ENCODE measurements at regions not wholly inside any gene's neighbourhood (a gene's known extent, or its start where the extent isn't known, plus 50 kb on each side); places are given as distances from the start of the nearest gene placed in this dataset.

DNA sequence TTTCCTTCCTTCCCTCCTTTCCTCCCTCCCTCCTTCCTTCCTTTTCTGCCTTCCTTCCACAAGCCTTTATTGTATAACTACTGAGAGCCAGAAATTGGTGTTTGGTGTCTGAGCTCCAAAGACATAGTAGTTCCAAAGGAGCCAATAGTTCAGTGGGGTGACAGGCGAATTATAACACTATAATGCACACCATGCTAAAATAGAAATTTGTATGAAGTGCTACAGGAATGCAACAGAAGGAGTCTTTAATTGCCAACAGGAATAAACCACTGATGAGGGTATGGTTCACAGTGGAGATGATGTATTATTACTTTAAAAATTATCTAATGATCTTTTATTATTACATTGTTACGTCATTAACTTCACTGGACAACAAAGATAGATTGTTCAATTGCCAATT is 158.8 kb upstream of the SP8 start:
- no peak for DNase-seq

DNA sequence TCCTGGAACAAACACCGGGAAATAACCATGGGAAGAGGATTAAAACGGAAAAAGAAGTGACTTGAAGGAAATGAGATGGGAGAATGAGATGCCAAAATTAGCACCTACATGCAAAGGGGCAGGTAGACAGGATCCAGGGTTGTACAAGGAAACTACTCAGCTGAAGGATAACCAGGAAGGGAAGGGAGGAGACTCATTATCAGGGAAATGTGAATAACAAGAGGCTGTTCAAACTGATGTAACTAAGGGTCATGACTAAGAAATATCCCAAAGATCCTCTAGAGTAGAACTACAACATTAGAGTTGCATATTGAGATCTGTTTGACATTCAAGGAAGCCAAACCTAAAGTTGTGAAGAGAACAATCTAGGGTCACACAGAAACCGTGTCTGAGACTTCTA is 166.2 kb upstream of the SP8 start:
- DNase-seq, result no peak

DNA sequence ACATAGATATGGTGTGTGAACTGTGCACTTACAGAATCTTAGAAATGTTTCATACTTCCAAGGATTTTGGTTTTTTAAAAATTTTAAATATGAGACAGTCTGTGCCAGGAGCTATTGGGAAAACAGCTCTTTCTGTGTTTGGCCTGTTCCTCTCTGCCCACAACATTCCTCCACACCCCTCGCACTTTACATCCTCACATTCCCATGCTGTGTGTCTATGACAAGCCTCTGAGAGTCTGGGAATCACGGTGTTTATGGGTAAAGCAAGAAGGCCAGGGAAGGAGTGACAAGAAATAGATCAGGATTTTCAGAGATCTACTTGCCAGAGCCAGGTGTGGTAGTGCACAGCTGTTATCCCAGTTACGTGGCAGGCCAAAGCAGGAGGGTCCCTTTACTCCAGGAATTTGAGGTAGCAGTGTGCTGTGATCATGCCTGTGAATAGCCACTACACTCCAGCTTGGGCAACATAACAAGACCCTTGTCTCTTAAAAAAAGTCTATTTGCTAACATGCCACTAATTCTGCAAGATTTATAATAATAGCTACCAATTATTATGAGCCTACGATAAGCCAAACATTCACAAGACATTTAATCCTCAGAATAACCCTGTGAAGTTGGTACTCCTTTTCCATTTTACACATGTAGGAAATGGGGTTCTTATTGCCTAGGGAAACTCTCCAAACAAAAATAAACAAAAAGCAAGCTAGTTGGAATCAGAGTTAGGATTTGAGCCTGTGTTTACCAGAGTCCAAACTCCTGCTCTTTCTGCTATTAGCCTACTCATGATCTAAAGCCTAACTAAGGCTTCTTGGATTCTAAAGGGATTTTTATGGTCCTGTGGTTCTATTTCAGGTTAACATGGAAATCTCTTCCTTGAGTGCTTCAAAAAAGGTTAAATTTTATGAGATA is 168.3 kb upstream of the SP8 start:
- DNase-seq, result no peak

DNA sequence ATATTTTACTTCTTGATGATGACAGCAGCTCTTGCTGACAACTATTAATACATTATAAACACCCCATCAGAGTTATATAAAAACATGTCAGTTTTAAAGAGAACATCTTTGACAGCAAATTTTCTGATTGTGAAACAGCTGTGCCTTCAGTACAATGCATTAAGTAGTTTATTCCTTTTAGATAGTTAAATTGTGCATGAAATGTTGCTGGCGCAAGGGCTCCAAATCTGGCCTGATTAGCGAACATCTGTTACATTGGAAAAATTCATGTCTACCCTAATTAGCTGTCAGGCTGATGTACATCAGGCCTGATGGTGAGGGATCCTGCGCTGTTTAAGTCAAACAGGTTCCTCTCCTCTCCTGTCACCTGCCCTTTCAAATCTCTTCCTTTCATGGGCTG is 171.9 kb upstream of the SP8 start:
- DNase-seq, result no peak

DNA sequence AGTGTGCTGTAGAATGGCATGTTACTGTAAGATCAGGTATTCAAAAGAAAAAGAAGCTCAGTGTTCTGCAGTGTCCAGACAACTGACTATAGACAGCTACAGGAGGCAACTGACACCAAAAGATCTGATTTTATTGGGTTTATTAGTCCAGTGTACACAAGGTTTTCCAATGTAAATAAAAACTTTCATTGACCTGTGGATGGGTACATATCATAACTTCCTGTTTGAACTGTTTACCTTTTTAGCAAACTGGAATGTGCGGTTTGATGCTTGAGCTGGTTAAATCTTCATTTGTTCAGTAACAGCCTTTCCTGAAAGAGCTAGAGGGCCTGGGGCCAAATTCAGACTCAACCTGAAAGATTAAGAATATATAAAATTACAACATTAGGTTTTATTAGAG is 172.6 kb upstream of the SP8 start:
- no peak for DNase-seq

DNA sequence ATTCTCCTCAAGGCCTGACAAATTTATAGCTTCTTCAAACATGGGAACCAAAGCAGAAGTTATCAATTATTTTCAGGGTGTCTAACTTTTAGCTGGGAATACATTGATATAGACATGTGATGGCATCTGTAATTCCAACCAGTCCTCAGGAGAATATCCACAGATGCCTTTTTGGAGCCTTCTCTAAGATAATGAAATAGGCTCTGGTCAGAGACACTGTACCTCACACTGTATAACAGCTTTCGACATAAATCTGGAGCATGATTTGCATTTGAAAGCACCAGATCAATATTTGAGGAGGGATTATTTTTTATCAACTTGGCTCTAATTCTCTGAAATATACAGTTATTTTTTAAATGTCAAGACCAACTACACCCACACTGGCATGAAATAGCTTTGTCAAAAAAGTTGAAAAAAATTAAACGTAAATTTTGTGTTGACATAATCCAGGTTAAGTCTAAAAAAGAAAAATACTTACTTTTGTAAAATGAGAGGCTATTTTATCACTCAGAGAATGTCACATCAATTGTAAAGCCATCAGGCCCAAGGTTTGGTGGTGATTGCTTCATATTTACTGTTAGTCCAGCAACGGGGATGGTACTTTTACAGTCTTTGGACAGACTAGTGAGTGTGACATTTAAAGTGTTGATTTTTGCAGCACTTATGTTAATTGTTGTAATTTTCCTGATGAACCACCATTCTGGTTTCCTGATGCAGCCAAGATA is 177.0 kb upstream of the SP8 start:
- no peak for DNase-seq

DNA sequence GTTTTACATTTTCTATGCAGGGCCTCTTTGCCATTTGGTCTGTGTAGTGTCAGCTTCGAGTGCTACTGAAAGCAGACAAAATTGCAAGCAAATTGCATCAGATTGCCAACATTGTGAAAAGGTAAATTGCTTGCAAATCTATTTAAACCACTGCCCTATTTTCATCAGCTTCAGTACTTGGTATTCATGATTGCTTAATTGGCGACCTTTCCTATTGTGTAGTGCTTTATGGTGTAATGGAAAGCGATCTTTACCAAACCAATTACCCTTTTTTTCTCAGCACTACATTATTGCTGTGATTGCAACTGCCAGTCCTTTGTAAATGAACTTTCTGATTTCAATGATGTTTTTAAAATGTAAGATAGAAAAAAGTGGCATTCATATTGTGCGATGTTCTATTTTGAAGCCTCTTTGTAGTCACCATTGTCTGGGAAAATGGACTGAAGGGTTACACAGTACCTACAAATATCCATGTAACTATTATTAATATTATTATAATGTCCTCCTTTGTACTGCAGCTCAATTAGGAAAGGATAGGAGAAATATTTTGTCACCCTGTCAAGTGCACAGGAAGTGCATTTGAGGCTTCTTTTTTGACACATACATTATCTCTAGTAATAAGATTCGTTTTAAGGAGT is 177.7 kb upstream of the SP8 start:
- DNase-seq, result no peak

DNA sequence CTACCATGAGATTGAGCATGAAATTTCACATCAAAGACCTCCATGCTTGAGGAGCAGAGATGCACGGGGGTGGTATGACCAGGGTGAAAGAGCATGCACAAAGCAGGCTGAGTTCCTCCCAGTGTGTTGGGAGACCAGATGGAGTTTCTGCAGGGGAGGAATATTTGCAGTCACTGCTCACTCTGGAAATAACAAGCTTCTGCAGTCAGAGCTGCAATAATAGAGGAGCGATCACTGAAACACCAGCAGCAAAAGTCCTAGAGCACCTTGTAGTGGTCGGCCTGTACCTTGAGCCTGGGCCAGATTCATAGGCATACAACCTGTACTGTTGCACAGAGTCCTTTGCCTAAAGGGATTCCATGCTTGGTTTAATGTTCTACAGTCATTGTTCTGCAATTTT is 184.5 kb upstream of the SP8 start:
- no peak for DNase-seq

DNA sequence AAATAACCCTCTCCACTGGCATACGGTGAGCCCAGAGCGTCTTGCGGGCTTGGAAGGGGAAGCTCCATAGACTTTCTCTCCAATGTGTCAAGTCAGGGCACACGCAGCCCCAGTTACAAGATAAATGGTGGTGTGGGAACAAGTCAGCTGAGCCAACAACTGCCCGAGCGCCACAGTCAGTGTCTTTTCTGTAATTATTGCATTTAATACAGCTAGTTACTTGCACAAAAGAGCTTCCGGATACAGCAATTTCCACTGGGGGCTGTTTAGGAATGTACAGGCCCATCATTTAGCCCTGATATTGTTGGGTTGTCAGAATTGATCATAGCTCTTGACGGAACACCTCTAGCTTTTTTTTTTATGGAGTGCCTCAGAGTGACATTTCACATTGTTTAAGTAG is 193.5 kb upstream of the SP8 start:
- DNase-seq, result no peak

DNA sequence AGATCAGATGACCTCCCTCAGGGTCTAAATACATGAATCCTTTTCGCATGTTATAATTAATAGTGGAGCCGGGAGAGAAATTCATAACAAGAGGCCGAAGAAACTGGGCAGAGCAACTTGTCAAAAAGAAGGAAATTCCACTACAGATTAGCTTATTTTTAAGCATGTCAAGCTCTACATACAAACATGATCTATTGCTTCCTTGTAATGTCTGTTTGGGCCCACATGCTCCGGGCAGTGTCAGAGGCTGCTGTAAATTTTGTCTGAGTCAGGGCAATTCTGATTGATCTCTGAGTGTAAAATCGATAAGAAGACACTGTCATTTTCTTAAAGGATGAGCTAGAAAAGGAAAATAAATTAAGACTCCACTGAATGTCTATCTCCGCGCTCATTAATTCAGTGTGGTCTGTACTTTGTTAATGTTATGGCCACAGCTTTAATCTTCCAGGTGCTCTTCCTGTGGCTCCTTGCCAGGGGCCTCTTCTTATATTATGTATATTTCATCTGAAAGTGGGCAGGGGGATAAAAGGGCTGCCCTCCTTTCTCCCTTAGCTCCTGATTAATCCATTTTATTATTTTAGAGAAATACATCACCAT is 194.1 kb upstream of the SP8 start:
- DNase-seq, result no peak

DNA sequence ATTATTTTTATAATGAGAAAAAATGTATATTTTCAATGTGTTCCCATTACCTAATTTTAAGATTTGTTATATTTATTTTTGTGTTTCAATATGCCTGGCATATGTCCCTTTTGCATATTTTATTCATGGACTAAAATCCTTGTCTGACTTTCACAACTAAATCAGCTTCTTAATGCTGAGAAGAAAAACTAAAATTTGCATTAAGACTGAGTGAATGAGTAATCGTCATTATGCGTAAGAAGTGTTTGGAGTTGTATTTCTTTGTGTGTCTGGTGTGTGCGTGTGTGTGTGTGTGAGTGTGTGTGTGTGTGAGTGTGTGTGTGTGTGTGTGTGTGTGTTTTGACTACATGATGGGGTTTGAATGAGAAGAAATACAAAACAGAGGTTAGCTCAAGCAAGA is 201.7 kb upstream of the SP8 start:
- DNase-seq, result no peak

DNA sequence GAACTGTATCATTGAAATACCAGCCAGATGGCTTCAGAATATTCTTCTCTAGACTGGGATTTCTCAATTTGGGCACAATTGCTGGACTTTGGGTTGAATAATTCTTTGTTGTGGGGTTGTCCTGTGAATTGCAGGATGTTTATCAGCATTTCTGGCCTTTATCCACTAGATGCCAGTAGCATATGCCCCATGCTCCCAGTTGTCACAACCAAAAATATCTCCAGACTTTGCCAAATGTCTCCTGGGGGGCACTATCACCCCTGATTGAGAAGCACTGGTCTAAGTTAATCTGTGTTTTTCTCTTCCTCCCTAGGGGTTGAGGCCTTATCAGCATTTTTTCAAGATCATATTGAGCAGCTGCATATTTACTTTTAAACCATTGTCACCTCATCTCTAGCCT is 204.9 kb upstream of the SP8 start:
- DNase-seq, result no peak

DNA sequence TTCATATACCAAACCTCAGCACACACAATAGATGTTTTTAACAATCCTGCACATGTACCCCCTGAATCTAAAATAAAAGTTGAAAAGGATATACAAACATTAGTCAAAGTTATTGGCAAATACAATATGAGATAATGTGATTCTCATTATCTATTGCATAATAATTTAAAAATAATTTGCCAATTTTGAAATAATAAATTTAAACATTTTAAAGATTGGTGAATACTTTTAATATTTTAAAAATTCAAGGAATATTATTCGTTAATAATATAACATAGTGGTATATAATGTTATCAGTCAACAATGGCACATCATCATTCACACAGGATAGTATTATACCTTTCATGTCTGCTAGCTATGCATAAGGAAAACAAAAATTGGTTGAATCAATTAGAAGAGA is 207.0 kb upstream of the SP8 start:
- no peak for DNase-seq

DNA sequence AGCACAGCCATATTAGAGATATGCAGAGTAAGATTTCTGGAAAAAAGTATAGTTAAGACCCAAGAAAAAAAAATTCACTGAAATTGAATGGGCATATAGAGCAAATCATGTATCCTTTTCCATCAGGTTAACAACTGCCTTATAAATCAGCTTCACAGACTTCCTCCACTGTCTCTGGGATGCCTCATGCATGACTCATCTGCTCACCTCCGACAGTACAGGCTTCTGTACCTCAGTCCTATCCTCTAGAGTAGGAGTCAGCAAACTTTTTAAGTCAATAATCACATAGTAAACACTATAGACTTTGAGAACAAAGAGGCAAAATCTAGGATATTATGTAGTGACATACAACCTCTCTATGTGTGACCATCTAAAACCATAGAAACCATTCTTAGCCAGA is 211.6 kb upstream of the SP8 start:
- DNase-seq, result no peak

DNA sequence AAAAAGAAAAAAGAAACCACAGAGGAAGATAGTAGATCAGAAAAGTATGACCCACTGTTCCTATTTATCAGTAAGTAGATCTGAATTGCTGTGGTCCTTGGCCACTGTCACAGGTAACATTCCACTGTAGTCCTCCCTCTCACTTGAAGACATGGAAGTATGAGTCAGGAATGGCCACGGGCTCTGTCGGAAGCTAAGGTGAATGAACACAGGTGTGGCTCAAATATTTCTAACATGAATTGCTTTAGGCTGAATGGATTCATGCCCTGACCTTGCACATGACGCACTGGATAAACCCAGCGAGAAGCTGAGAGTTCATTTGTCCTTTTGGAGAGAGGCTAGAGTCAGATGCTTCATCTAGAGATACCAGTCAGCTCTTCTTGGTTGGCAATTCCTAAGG is 224.5 kb upstream of the SP8 start:
- DNase-seq, result no peak

DNA sequence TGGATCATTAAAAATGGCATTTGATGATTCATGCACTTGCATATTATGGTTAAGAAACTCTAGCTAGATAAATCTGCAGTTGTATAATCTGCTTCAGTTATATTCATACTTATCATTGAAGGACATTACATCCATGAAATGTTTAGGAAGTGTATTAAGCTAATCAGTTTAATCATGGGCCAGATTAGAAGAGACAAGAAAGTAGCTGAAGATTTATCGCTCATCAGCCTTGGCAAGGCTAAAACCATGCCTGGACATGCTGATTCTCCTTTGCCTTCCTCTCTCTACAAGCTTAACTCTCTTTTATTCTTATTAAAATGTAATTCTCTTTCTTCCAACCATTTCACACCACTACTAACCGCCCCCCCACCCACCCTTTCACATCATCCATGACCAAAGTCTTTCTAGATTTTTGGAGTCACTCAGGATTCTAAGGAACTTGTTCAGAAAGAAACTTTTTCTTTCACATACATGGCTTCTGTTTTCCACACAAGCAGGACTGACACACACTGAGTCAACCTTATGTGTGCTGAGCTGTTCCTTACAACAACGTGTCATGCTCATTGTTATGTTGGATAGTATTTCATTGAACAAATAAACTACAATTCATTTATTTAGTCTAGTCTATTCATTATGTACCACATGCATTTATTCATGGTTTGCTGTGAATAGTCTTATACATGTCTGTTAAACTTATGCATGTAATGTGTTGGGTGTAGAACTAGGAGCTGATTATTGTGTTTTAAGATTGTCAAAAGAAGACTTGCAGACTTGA is 227.3 kb upstream of the SP8 start:
- no peak for DNase-seq

DNA sequence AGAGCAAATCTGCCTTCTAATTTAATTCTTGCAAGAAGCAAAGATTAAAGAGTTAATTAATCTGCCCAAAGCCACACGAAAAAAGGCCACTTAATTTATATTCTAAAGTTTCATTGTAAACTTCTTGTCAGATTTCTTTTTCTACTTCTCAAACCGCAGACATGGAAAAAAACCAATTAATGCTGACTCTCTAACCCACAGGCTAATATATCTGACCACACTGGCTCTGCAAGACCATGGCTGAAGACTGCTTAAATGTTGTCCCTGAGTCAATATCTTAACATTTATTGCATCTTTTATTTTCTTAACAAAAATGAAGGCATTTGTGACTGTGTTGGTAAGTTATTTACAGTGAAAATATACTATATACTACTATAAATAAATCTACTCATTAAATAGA is 234.0 kb upstream of the SP8 start:
- no peak for DNase-seq

DNA sequence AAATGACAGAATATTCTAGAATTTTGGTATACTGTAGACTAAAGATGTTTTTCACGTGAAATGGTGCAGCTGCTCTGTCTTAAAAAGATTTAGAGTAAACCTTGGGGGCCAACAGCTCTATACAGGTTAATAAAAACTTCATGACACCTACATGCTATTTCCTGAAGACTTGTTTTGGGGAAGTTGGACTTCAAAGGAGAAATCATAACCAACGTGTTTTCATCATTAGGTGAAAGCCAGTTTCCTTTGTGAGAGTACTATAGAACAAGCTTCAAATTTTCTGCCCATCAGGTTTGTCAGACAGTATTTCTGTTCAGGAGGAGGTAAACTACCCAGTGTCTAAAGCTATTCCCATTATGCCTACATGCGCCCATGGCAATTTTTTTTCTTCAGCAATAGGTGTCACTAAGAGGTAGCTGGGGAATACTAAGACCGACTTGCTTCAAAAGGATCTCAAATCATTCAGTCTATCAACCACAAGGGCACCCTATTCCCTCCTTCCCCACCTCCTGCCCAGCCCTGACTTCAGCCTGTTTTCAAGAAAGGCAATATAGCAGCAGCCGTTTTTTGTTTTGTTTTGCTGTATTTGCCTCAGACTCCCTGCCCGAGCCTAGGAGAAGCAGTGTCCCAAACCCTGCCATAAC is 237.3 kb upstream of the SP8 start:
- no peak for DNase-seq

DNA sequence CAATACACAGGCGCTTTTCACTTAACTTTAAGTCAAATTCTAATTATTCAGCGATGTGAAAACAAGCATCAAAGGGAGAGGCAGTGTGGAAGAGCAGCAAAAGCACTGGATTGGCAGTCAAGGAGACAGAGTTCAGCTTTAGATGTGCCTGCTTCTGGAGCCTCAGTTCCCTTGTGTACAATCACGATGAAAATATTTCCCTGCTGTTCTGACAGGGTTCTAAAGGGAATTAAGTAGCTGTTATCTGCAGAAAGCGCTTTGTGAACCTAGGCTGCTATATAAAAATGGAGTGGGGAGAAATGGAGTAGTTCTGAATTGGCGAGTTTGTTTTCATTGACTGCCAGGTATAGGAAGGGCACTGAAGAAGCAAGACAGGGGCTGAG is 237.8 kb upstream of the SP8 start:
- no peak for DNase-seq

DNA sequence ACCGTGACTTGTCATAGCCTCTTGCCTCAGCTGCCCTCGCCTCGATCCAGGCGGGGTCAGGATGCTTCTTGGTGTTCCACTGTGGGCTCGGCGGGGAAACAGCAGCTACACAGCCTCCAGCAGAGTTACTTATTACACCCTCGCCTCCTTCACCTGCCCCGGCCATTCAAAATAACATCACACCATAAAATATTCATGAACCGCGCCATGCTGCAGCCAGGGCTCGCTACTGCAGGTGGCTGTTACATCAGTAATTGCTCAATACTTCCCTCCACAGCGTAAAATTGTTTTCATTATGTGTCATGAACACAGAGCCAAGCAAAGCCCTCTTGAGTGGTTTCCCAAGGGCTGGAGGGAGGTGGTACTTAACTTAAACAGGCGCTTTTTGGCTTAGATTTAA is 241.5 kb upstream of the SP8 start:
- no peak for DNase-seq

DNA sequence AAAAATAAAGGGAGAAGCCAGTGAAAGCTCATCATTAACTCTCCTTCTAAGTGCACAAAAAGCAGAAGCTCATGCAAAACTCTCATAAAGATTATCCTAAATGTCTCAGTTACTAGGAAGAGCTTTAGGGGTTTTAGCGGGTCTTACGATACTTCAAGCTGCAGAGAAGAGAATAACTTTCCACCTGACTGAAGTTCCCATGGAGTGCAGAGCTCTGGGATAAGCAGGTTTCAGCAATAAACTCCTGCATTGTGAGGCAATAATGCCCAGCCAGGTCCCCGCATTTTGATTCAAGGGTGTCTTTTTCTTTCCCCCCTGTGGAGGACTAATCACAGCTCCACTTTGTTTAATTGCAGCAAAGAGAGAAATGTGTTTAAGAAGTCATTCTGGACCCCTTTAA is 241.9 kb upstream of the SP8 start:
- no peak for DNase-seq

DNA sequence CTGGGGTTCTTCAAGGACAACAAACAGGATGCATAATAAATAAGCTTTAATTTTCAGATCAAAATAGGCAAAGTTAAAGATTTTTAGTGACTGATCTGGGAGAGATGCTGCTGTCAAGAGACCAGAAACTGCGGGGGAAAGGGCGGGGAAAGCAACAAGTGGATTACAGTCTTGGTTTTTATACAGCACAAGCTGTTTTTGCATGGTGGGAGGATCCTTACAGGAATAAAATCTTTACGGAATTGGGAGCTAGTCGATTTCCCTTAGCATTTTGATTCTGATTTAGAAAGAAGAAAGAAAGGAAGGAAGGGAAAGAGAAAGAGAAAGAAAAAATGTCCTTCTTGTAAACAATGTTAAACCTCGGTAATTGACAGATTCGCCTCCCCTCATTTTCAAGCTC is 242.3 kb upstream of the SP8 start:
- no peak for DNase-seq
